Glutamatergic neuron (in vitro differentiated cells): ENCODE measurements at regions not wholly inside any gene's neighbourhood (a gene's known extent, or its start where the extent isn't known, plus 50 kb on each side); places are given as distances from the start of the nearest gene placed in this dataset.

ENCODE experiments used
- DNase-seq: peaks from one replicate; pipeline ENCODE4 v3.0.0; 2022
- H3K27ac Mint-ChIP-seq: one replicate; pipeline ENCODE4 v1.8.0; 2020; ENCODE audit warnings: mild to moderate bottlenecking, mixed read lengths, inconsistent platforms; ENCODE audit not compliant: unreplicated experiment
- H3K27me3 Mint-ChIP-seq: one replicate; pipeline ENCODE4 v1.8.0; 2020; ENCODE audit warnings: mild to moderate bottlenecking, moderate library complexity, mixed read lengths, inconsistent platforms; ENCODE audit not compliant: unreplicated experiment
- H3K36me3 Mint-ChIP-seq: one replicate; pipeline ENCODE4 v1.8.0; 2020; ENCODE audit warnings: mild to moderate bottlenecking, mixed read lengths, inconsistent platforms; ENCODE audit not compliant: unreplicated experiment
- H3K4me1 Mint-ChIP-seq: one replicate; pipeline ENCODE4 v1.8.0; 2020; ENCODE audit warnings: mild to moderate bottlenecking, low read depth, mixed read lengths, inconsistent platforms; ENCODE audit not compliant: unreplicated experiment
- H3K4me3 Mint-ChIP-seq: one replicate; pipeline ENCODE4 v1.8.0; 2020; ENCODE audit warnings: mild to moderate bottlenecking, mixed read lengths, inconsistent platforms; ENCODE audit not compliant: unreplicated experiment
- H3K9me3 Mint-ChIP-seq: one replicate; pipeline ENCODE4 v1.8.0; 2020; ENCODE audit warnings: mild to moderate bottlenecking, moderate library complexity, mixed read lengths, inconsistent platforms; ENCODE audit not compliant: unreplicated experiment
- CTCF ChIP-seq: fragments of 200-600 bp; sonication (generic); IDR thresholded peaks from one replicate; pipeline ENCODE4 v1.5.0; 2021; ENCODE audit not compliant: partially characterized antibody, unreplicated experiment

GRCh38 chr1:118370861-118371260 is 185.8 kb upstream of the SPAG17 start:
- DNase-seq = no peak
- Mint-ChIP-seq H3K27me3 (no peaks in the 10 kb centered on the region), H3K4me1 (peaks cover 2% of the 10 kb centered on the region), H3K9me3 (peaks cover 3% of the 10 kb centered on the region), H3K36me3 (peaks cover 20% of the 10 kb centered on the region), H3K4me3 (no peak overlapping the region), H3K27ac (no peak overlapping the region)
- no peak for TF ChIP-seq CTCF

- Mint-ChIP-seq H3K27ac (no peak overlapping the region), H3K36me3 (peaks cover 9% of the 10 kb centered on the region), H3K27me3 (no peaks in the 10 kb centered on the region), H3K9me3 (peaks cover 6% of the 10 kb centered on the region), H3K4me1 (peaks cover 2% of the 10 kb centered on the region), H3K4me3 (no peak overlapping the region)
- no peak for TF ChIP-seq CTCF
- no peak for DNase-seq
Measured at GRCh38 chr1:118366286-118366685, 181.3 kb upstream of the SPAG17 start.

GRCh38 chr1:118364882-118365281 is 179.9 kb upstream of the SPAG17 start:
- TF ChIP-seq CTCF = no peak
- Mint-ChIP-seq H3K27ac (no peak overlapping the region), H3K4me1 (peaks cover 2% of the 10 kb centered on the region), H3K36me3 (peaks cover 9% of the 10 kb centered on the region), H3K9me3 (peaks cover 3% of the 10 kb centered on the region), H3K4me3 (no peak overlapping the region), H3K27me3 (no peaks in the 10 kb centered on the region)
- no peak for DNase-seq

GRCh38 chr1:118363396-118363795 is 178.4 kb upstream of the SPAG17 start:
- Mint-ChIP-seq H3K36me3 (peaks cover 9% of the 10 kb centered on the region), H3K27me3 (no peaks in the 10 kb centered on the region), H3K9me3 (peaks cover 3% of the 10 kb centered on the region), H3K4me3 (no peak overlapping the region), H3K27ac (no peak overlapping the region), H3K4me1 (peaks cover 2% of the 10 kb centered on the region)
- no peak for DNase-seq
- no peak for TF ChIP-seq CTCF

- peaks cover 8% of the 10 kb centered on the region for H3K36me3 Mint-ChIP-seq
- H3K4me3 Mint-ChIP-seq = no peak overlapping the region
- no peak for DNase-seq
- no peak for TF ChIP-seq CTCF
- H3K27ac Mint-ChIP-seq = no peak overlapping the region
- H3K4me1 Mint-ChIP-seq = no peaks in the 10 kb centered on the region
- H3K27me3 Mint-ChIP-seq = no peaks in the 10 kb centered on the region
- H3K9me3 Mint-ChIP-seq = peaks cover 6% of the 10 kb centered on the region
Measured at GRCh38 chr1:118360817-118361216, 175.8 kb upstream of the SPAG17 start.
